Activated CD4-positive, CD25-positive, alpha-beta regulatory T cell treated with anti-CD3 and anti-CD28 coated beads, Interleukin-2, amount 50 U/mL, for 16 hours (primary cell): ENCODE measurements at regions not wholly inside any gene's neighbourhood (a gene's known extent, or its start where the extent isn't known, plus 50 kb on each side); places are given as distances from the start of the nearest gene placed in this dataset.
"Not testable (repeated sequence)": the region's sequence is repeated elsewhere in the genome, so short reads cannot be mapped to it uniquely, and the experiment has no call there.

Source experiments
- DNase-seq: peaks from one replicate; pipeline ENCODE4 v3.0.0-alpha.2; 2020; ENCODE audit warnings: low read depth, low spot score

DNA sequence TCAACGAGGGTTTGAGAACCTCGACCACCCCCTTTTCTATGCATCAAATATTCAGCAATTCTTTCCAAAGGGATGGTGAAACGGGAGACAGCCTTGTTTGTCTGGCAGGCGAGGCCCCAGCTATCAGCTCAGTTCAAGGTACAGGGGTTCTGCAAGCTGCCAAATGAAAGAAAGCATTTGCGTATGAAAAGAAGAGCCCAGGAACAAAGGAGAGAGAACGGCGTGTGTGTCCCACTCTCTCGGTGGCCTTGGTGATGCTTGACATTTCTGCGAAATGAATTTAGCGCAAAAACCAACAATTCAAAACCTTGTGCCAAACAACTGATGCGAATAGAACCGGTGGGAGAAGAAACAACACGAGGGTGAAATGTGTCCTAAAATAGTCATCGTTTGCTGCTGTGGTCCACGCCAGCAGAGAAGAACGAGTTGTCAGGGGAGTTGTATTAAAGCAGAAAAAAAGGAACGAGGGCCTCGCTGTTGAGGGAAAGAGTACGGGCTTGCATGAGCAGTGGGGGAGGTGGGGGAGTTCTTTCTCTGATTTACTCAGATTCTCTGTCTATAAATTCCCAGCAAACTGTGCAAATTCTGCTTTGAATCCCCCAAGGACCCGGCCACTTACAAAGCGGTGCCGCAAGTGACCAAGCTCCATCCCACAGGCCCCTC is 97.7 kb downstream of the TMEM130 start:
- no peak for DNase-seq

- no peak for DNase-seq
These were observed 94.9 kb downstream of the TMEM130 start for GRCh38 chr7:98774884-98775283.

DNA sequence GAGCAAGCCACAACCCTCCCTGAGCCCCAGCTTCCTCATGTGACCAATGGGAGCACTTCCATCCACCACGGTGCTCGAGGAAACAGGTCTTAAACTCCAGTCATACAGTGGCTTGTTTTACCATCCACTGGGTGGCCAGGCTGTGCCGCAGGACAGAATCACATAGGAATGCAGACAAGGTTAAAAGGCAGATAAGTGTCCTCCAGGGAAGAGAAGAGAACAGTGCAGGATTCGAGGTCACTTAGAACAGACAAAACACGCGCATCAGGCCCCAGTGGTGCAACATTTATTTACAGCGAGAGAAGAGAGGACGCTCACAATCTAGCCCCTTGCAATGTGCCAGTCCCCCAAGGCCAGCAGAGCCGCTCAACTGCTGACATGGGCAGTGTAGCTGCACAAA is 92.8 kb downstream of the TMEM130 start:
- no peak for DNase-seq

DNA sequence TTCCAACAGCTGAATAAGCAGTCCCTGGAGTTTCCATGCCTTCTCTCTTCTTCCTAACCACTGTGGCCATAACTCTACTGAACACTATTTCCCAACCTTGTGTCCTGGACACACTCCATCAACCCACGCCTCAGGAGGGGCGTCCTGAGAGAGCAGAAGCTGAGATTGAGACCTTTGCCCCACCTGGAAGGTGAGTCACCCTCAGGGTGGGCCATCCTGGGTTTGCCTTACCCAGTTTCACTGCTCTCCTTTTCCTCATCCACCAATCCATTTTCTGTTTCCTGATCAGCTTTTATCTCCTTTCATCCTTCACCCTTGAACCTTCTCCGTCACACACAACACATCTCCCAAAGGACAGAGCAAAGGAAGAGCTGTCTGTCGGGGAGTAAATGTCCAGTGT is 91.4 kb downstream of the TMEM130 start:
- no peak for DNase-seq

DNA sequence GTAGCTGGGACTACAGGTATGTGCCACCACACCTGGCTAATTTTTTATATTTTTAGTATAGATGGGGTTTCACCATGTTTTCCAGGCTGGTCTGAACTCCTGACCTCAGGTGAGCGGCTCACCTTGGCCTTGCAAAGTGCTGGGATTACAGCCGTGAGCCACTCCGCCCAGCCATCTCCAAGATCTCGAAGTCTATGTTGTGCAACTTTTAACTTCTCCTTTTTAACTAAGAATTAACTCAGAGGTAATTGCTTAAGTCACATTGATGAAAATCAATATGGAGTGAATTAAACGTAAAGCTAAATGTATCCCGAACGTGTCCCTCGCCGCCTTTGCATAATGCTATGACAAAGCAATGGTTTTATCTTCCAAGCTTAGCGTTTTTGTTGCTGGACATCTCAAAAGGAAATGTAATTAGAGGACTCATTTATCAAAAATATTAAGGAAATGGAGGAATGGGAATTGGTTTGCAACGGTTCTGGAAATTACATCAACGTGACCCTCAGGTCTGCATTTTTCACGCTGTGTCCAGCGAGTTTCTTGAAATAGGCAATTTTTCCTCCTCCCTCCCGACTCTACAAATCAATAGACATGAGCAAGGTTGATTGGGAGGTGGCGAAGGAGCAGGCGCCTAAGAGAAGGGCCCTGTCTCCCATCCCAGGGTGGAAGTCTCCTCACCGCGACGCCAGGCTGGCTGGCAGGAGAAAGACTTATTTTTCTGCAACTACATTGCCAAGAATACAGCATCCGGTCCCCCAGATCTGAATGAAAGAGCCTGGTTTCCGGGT is 89.8 kb downstream of the TMEM130 start:
- DNase-seq, result no peak

DNA sequence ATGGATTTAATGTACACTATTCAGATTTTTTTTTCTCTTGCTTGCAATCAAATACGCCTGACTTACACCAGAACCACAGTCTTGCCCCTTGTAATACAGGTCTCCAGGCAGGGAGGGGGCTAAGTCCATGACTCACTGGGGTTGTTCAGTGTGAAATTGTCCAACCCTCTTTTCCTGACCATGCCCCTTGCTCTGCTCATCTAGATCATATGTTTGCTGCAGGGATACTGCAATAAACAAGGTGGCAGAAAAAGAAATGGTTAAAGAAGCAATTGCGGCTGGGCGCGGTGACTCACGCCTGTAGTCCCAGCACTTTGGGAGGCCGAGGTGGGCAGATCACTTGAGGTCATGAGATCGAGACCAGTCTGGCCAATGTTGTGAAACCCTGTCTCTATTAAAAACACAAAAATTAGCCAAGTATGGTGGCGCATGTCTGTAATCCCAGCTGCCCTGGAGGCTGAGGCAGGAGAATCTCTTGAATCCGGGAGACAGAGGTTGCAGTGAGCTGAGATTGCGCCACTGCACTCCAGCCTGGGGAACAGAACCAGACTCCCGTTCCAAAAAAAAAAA is 85.5 kb downstream of the TMEM130 start:
- no peak for DNase-seq

GRCh38 chr7:98785929-98786571 is 83.8 kb downstream of the TMEM130 start:
- no peak for DNase-seq

GRCh38 chr7:98788966-98789365 is 80.8 kb downstream of the TMEM130 start:
- DNase-seq, result no peak

- DNase-seq, result not testable (repeated sequence)
These were observed 75.4 kb downstream of the TMEM130 start for GRCh38 chr7:98794453-98794852.

DNA sequence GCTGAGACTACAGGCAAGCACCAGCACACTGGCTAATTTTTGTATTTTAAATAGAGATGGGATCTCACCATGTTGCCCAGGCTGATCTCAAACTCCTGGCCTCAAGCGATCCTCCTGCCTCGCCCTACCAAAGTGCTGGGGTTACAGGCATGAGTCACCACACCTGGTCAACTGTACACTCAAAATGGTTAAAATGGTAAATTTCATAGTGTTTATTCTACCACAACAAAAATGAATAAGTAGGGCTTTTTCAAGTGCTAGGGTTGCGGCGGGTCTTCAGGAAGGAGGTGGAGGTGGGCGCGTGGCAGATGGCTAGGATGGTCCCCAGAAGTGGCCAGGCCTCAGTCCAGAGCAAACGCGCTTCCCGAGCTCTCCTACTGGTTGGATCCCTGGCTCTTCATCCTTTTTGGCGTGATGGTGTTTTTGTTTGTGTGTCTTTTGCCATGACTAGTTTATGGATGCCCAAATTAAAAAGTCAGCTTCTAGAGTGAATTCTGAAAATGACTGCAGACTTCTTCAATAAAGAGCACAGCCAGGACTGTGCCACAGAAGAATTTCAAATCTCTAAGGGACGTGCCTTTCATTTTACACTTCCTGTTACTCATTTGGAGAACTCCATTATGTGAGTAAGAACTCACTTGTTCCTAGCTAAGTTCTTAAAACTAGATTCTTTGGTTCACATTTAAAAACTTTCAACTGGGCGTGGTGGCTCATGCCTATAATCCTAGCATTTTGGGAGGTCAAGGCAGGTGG is 73.9 kb downstream of the TMEM130 start:
- DNase-seq, result no peak
